ACC112 (cell line): ENCODE measurements at regions not wholly inside any gene's neighbourhood (a gene's known extent, or its start where the extent isn't known, plus 50 kb on each side); places are given as distances from the start of the nearest gene placed in this dataset.

ENCODE experiments used
- H2AFZ ChIP-seq: fragments of 200-600 bp; sonication (generic); one replicate; pipeline ENCODE4 v1.6.0; 2017; ENCODE audit warnings: antibody characterized with exemption, low read length; ENCODE audit not compliant: unreplicated experiment
- H3K27ac ChIP-seq: fragments of 200-600 bp; sonication (generic); 2 replicates; pipeline ENCODE4 v1.5.1; 2014; ENCODE audit warnings: low read depth, mild to moderate bottlenecking, antibody characterized with exemption, low read length, moderate library complexity
- H3K27me3 ChIP-seq: fragments of 200-600 bp; sonication (generic); 2 replicates; pipeline ENCODE4 v1.6.1; 2014; ENCODE audit warnings: mild to moderate bottlenecking, antibody characterized with exemption, low read length, moderate library complexity, mixed read lengths; ENCODE audit not compliant: insufficient read depth
- H3K36me3 ChIP-seq: fragments of 200-600 bp; sonication (generic); 2 replicates; pipeline ENCODE4 v1.6.1; 2016; ENCODE audit warnings: mild to moderate bottlenecking, antibody characterized with exemption, low read length, moderate library complexity, mixed read lengths; ENCODE audit not compliant: insufficient read depth
- H3K4me1 ChIP-seq: fragments of 200-600 bp; sonication (generic); one replicate; pipeline ENCODE4 v1.6.1; 2016; ENCODE audit warnings: low read length, mixed read lengths; ENCODE audit not compliant: insufficient read depth, unreplicated experiment, control insufficient read depth
- H3K4me3 ChIP-seq: fragments of 200-600 bp; sonication (generic); 2 replicates; pipeline ENCODE4 v1.5.1; 2014; ENCODE audit warnings: mild to moderate bottlenecking, low read depth, low read length
- H3K79me2 ChIP-seq: fragments of 200-600 bp; sonication (generic); one replicate; pipeline ENCODE4 v1.6.0; 2016; ENCODE audit warnings: low read length; ENCODE audit not compliant: control insufficient read depth, unreplicated experiment, insufficient read depth

- no peaks in the 10 kb centered on the region for H3K27me3 ChIP-seq
- H3K36me3 ChIP-seq: no peaks in the 10 kb centered on the region
- H3K79me2 ChIP-seq: no peaks in the 10 kb centered on the region
- H3K27ac ChIP-seq: peak overlapping the region; percentile 40; the same call in 1 of the 2 replicates
- H3K4me1 ChIP-seq: peaks cover 12% of the 10 kb centered on the region
- no peak overlapping the region for H3K4me3 ChIP-seq
- no peak overlapping the region for H2AFZ ChIP-seq
These were observed 1094.5 kb upstream of the CDH6 start for GRCh38 chr5:30098940-30099339.

GRCh38 chr5:30092548-30092947 lies 1100.9 kb upstream of the CDH6 start:
- Histone ChIP-seq H2AFZ (no peak overlapping the region), H3K36me3 (no peaks in the 10 kb centered on the region), H3K4me3 (no peak overlapping the region), H3K27me3 (no peaks in the 10 kb centered on the region), H3K79me2 (no peaks in the 10 kb centered on the region), H3K4me1 (no peaks in the 10 kb centered on the region), H3K27ac (no peak overlapping the region)

GRCh38 chr5:30069441-30070263 lies 1123.8 kb upstream of the CDH6 start:
- H3K27ac ChIP-seq: no peak overlapping the region
- no peak overlapping the region for H3K4me3 ChIP-seq
- H3K27me3 ChIP-seq: 0 out of 2 replicates have a peak, but pooled peaks cover 2% of the 10 kb centered on the region
- H3K36me3 ChIP-seq: no peaks in the 10 kb centered on the region
- no peak overlapping the region for H2AFZ ChIP-seq
- H3K4me1 ChIP-seq: no peaks in the 10 kb centered on the region
- no peaks in the 10 kb centered on the region for H3K79me2 ChIP-seq

GRCh38 chr5:30063503-30063902 lies 1130.0 kb upstream of the CDH6 start:
- Histone ChIP-seq H2AFZ (no peak overlapping the region), H3K27me3 (0 out of 2 replicates have a peak, but pooled peaks cover 2% of the 10 kb centered on the region), H3K4me3 (no peak overlapping the region), H3K36me3 (no peaks in the 10 kb centered on the region), H3K27ac (no peak overlapping the region), H3K79me2 (no peaks in the 10 kb centered on the region), H3K4me1 (no peaks in the 10 kb centered on the region)

- no peaks in the 10 kb centered on the region for H3K79me2 ChIP-seq
- H3K27me3 ChIP-seq: no peaks in the 10 kb centered on the region
- no peak overlapping the region for H3K27ac ChIP-seq
- H3K36me3 ChIP-seq: no peaks in the 10 kb centered on the region
- H3K4me1 ChIP-seq: no peaks in the 10 kb centered on the region
- H3K4me3 ChIP-seq: no peak overlapping the region
- no peak overlapping the region for H2AFZ ChIP-seq
These were observed 1141.5 kb upstream of the CDH6 start for GRCh38 chr5:30051976-30052375.

- Histone ChIP-seq H3K4me3 (no peak overlapping the region), H3K79me2 (no peaks in the 10 kb centered on the region), H3K27ac (no peak overlapping the region), H3K4me1 (no peaks in the 10 kb centered on the region), H3K36me3 (no peaks in the 10 kb centered on the region), H2AFZ (no peak overlapping the region), H3K27me3 (no peaks in the 10 kb centered on the region)
These were observed 1143.2 kb upstream of the CDH6 start for GRCh38 chr5:30050056-30050815.

- Histone ChIP-seq H3K4me1 (no peaks in the 10 kb centered on the region), H3K36me3 (no peaks in the 10 kb centered on the region), H3K79me2 (no peaks in the 10 kb centered on the region), H3K4me3 (no peak overlapping the region), H3K27me3 (peaks cover 6% of the 10 kb centered on the region; the same call in 1 of the 2 replicates), H2AFZ (no peak overlapping the region), H3K27ac (no peak overlapping the region)
These were observed 1150.8 kb upstream of the CDH6 start for GRCh38 chr5:30042677-30043076.

- no peak overlapping the region for H3K4me3 ChIP-seq
- H3K36me3 ChIP-seq: no peaks in the 10 kb centered on the region
- no peaks in the 10 kb centered on the region for H3K4me1 ChIP-seq
- no peak overlapping the region for H3K27ac ChIP-seq
- peaks cover 6% of the 10 kb centered on the region; the same call in 1 of the 2 replicates for H3K27me3 ChIP-seq
- H2AFZ ChIP-seq: no peak overlapping the region
- no peaks in the 10 kb centered on the region for H3K79me2 ChIP-seq
These were observed 1151.6 kb upstream of the CDH6 start for GRCh38 chr5:30041831-30042385.

GRCh38 chr5:30041291-30041690 lies 1152.2 kb upstream of the CDH6 start:
- H3K27me3 ChIP-seq: peaks cover 6% of the 10 kb centered on the region; the same call in 1 of the 2 replicates
- no peaks in the 10 kb centered on the region for H3K36me3 ChIP-seq
- H3K4me3 ChIP-seq: no peak overlapping the region
- H3K27ac ChIP-seq: no peak overlapping the region
- no peak overlapping the region for H2AFZ ChIP-seq
- no peaks in the 10 kb centered on the region for H3K4me1 ChIP-seq
- H3K79me2 ChIP-seq: no peaks in the 10 kb centered on the region

GRCh38 chr5:30040488-30041118 lies 1152.9 kb upstream of the CDH6 start:
- H2AFZ ChIP-seq: no peak overlapping the region
- H3K27me3 ChIP-seq: peaks cover 6% of the 10 kb centered on the region; the same call in 1 of the 2 replicates

More at GRCh38 chr5:30040488-30041118, 1152.9 kb upstream of the CDH6 start:
- no peaks in the 10 kb centered on the region for H3K4me1 ChIP-seq
- no peaks in the 10 kb centered on the region for H3K36me3 ChIP-seq
- H3K27ac ChIP-seq: no peak overlapping the region
- no peak overlapping the region for H3K4me3 ChIP-seq
- H3K79me2 ChIP-seq: no peaks in the 10 kb centered on the region
